ENCODE measurements at regions not wholly inside any gene's neighbourhood (a gene's known extent, or its start where the extent isn't known, plus 50 kb on each side); places are given as distances from the start of the nearest gene placed in this dataset.

- DNase-seq (ENCODE audit: low read depth in 1 of 2, low spot score in 1 of 2), result no peak
- TF ChIP-seq GABPA (IDR thresholded peaks at IDR 0.05; ENCODE audit: low read depth) (no peak), CTCF (IDR thresholded peaks at IDR 0.05; ENCODE audit: insufficient read depth, low read length) (no peak), POLR2AphosphoS5 (IDR thresholded peaks at IDR 0.05; ENCODE audit: low read depth) (no peak), SPI1 (IDR thresholded peaks at IDR 0.05; ENCODE audit: borderline replicate concordance, low read depth) (no peak), REST (IDR thresholded peaks at IDR 0.05; ENCODE audit: insufficient replicate concordance, low read depth) (no peak)
- no peak overlapping the region for H3K4me3 ChIP-seq (replicated peaks; ENCODE audit: insufficient read depth, low read length)
Measured at GRCh38 chr5:34452170-34452828, 203.8 kb upstream of the RAI14 start.

GRCh38 chr5:34455098-34455497 lies 201.0 kb upstream of the RAI14 start:
- Histone ChIP-seq H3K27ac (replicated peaks) (no peak overlapping the region), H3K27me3 (ENCODE audit: insufficient read depth, poor library complexity, severe bottlenecking) (no peaks in the 10 kb centered on the region), H3K4me3 (replicated peaks; ENCODE audit: insufficient read depth, low read length) (no peak overlapping the region)
- TF ChIP-seq SPI1 (IDR thresholded peaks at IDR 0.05; ENCODE audit: borderline replicate concordance, low read depth) (no peak), CTCF (IDR thresholded peaks at IDR 0.05; ENCODE audit: insufficient read depth, low read length) (no peak), GABPA (IDR thresholded peaks at IDR 0.05; ENCODE audit: low read depth) (no peak), REST (IDR thresholded peaks at IDR 0.05; ENCODE audit: insufficient replicate concordance, low read depth) (no peak), POLR2AphosphoS5 (IDR thresholded peaks at IDR 0.05; ENCODE audit: low read depth) (no peak)
- no peak for DNase-seq (ENCODE audit: low read depth in 1 of 2, low spot score in 1 of 2)

More at GRCh38 chr5:34452170-34452828, 203.8 kb upstream of the RAI14 start:
- Histone ChIP-seq H3K27me3 (ENCODE audit: insufficient read depth, poor library complexity, severe bottlenecking) (no peaks in the 10 kb centered on the region), H3K27ac (replicated peaks) (no peak overlapping the region)

- H3K27ac ChIP-seq (replicated peaks), result no peak overlapping the region
- no peak overlapping the region for H3K4me3 ChIP-seq (replicated peaks; ENCODE audit: insufficient read depth, low read length)
- TF ChIP-seq POLR2AphosphoS5 (IDR thresholded peaks at IDR 0.05; ENCODE audit: low read depth), result no peak
- no peak for TF ChIP-seq CTCF (IDR thresholded peaks at IDR 0.05; ENCODE audit: insufficient read depth, low read length)
- no peak for TF ChIP-seq REST (IDR thresholded peaks at IDR 0.05; ENCODE audit: insufficient replicate concordance, low read depth)
- no peak for TF ChIP-seq SPI1 (IDR thresholded peaks at IDR 0.05; ENCODE audit: borderline replicate concordance, low read depth)
- no peak for TF ChIP-seq GABPA (IDR thresholded peaks at IDR 0.05; ENCODE audit: low read depth)
- DNase-seq (ENCODE audit: low read depth in 1 of 2, low spot score in 1 of 2), result no peak
- no peaks in the 10 kb centered on the region for H3K27me3 ChIP-seq (ENCODE audit: insufficient read depth, poor library complexity, severe bottlenecking)
Measured at GRCh38 chr5:34459908-34460307, 196.2 kb upstream of the RAI14 start.

All from HL-60 (cell line).